ENCODE measurements at regions not wholly inside any gene's neighbourhood (a gene's known extent, or its start where the extent isn't known, plus 50 kb on each side); places are given as distances from the start of the nearest gene placed in this dataset.

- Histone ChIP-seq H3K27ac (no peak overlapping the region), H3K4me3 (no peak overlapping the region)
Measured at GRCh38 chr6:166106076-166106686, 61.5 kb downstream of the TBXT start.

- Histone ChIP-seq H3K27ac (no peak overlapping the region), H3K4me3 (no peak overlapping the region)
Measured at GRCh38 chr6:166105341-166106075, 62.1 kb downstream of the TBXT start.

GRCh38 chr6:166104872-166105271 lies 62.8 kb downstream of the TBXT start:
- H3K4me3 ChIP-seq, result no peak overlapping the region
- H3K27ac ChIP-seq, result no peak overlapping the region

- H3K4me3 ChIP-seq, result no peak overlapping the region
- no peak overlapping the region for H3K27ac ChIP-seq
Measured at GRCh38 chr6:166104107-166104506, 63.5 kb downstream of the TBXT start.

GRCh38 chr6:166101819-166102419 lies 65.7 kb downstream of the TBXT start:
- no peak overlapping the region for H3K4me3 ChIP-seq
- no peak overlapping the region for H3K27ac ChIP-seq

- no peak overlapping the region for H3K27ac ChIP-seq
- no peak overlapping the region for H3K4me3 ChIP-seq
Measured at GRCh38 chr6:166097914-166098522, 69.6 kb downstream of the TBXT start.

GRCh38 chr6:166087852-166088251 lies 79.8 kb downstream of the TBXT start:
- Histone ChIP-seq H3K27ac (no peak overlapping the region), H3K4me3 (no peak overlapping the region)

GRCh38 chr6:166087246-166087645 lies 80.4 kb downstream of the TBXT start:
- H3K27ac ChIP-seq, result no peak overlapping the region

GRCh38 chr6:166085500-166085899 lies 82.2 kb downstream of the TBXT start:
- H3K4me3 ChIP-seq, result no peak overlapping the region
- H3K27ac ChIP-seq, result no peak overlapping the region

More at GRCh38 chr6:166087246-166087645, 80.4 kb downstream of the TBXT start:
- no peak overlapping the region for H3K4me3 ChIP-seq

GRCh38 chr6:166084951-166085350 lies 82.7 kb downstream of the TBXT start:
- no peak overlapping the region for H3K27ac ChIP-seq
- no peak overlapping the region for H3K4me3 ChIP-seq

- no peak overlapping the region for H3K27ac ChIP-seq
- no peak overlapping the region for H3K4me3 ChIP-seq
Measured at GRCh38 chr6:166079841-166080240, 87.8 kb downstream of the TBXT start.

- no peak overlapping the region for H3K27ac ChIP-seq
Measured at GRCh38 chr6:166078294-166078693, 89.4 kb downstream of the TBXT start.

GRCh38 chr6:166076625-166077024 lies 91.0 kb downstream of the TBXT start:
- H3K27ac ChIP-seq, result peak overlapping the region in 2 of 21 experiments; percentile 10 to 41
- H3K4me3 ChIP-seq, result no peak overlapping the region

More at GRCh38 chr6:166078294-166078693, 89.4 kb downstream of the TBXT start:
- H3K4me3 ChIP-seq, result no peak overlapping the region

- peak overlapping the region in 5 of 21 experiments; percentile 10 to 61 (median 21) for H3K27ac ChIP-seq
Measured at GRCh38 chr6:166075925-166076324, 91.7 kb downstream of the TBXT start.

GRCh38 chr6:166075186-166075585 lies 92.5 kb downstream of the TBXT start:
- Histone ChIP-seq H3K27ac (no peak overlapping the region), H3K4me3 (no peak overlapping the region)

More at GRCh38 chr6:166075925-166076324, 91.7 kb downstream of the TBXT start:
- no peak overlapping the region for H3K4me3 ChIP-seq

- H3K27ac ChIP-seq, result no peak overlapping the region
- no peak overlapping the region for H3K4me3 ChIP-seq
Measured at GRCh38 chr6:166073082-166073481, 94.6 kb downstream of the TBXT start.

- Histone ChIP-seq H3K27ac (no peak overlapping the region), H3K4me3 (no peak overlapping the region)
Measured at GRCh38 chr6:166068768-166069167, 98.9 kb downstream of the TBXT start.

GRCh38 chr6:166058064-166058739 lies 109.4 kb downstream of the TBXT start:
- Histone ChIP-seq H3K27ac (peak overlapping the region in 1 of 21 experiments; percentile 63), H3K4me3 (no peak overlapping the region)

GRCh38 chr6:166057431-166057830 lies 110.2 kb downstream of the TBXT start:
- Histone ChIP-seq H3K27ac (no peak overlapping the region), H3K4me3 (no peak overlapping the region)

GRCh38 chr6:166056637-166057036 lies 111.0 kb downstream of the TBXT start:
- no peak overlapping the region for H3K4me3 ChIP-seq
- peak overlapping the region in 1 of 21 experiments; percentile 10 for H3K27ac ChIP-seq
